ENCODE measurements at regions not wholly inside any gene's neighbourhood (a gene's known extent, or its start where the extent isn't known, plus 50 kb on each side); places are given as distances from the start of the nearest gene placed in this dataset.

DNA sequence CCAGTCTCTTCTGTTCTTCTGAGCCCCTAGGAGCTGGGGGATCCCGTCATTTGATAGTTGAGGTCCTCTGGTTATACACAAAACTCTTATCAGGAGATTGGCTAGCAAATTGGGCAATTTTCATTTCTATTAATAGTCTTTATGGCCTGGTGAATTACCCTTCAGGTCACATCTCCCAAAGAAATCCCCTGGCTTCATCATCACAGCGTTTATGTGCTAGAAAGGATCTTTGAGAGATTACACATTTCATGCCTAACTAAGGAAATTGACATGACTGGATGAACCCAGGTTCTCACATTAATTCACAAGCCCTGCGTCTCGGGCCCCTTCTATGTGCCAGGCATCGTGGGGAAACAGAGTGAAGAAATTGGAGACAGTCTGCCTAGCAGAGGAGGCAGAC is 227.4 kb upstream of the PROK2 start:
- TF ChIP-seq POLR2A (IDR thresholded peaks at IDR 0.05; ENCODE audit: control extremely low read depth in 1 of 2, low read depth in 2 of 2, low read length in 2 of 2), result no peak
- no peak for TF ChIP-seq TCF12 (IDR thresholded peaks at IDR 0.05; ENCODE audit: low read depth, low read length)
- no peak for TF ChIP-seq TAF1 (IDR thresholded peaks at IDR 0.05; ENCODE audit: low read depth, low read length)
- no peak for TF ChIP-seq TEAD4 (IDR thresholded peaks at IDR 0.05; ENCODE audit: low read depth, low read length)
- no peak for TF ChIP-seq KDM5A (IDR thresholded peaks at IDR 0.05; ENCODE audit: low read length)
- no peak for TF ChIP-seq RNF2 (IDR thresholded peaks at IDR 0.05; ENCODE audit: borderline replicate concordance, low read depth, low read length, missing control alignments, poor library complexity, severe bottlenecking)
- no peak for TF ChIP-seq GTF2F1 (IDR thresholded peaks at IDR 0.05; ENCODE audit: borderline replicate concordance, low read depth, low read length)
- TF ChIP-seq EGR1 (IDR thresholded peaks at IDR 0.05; ENCODE audit: borderline replicate concordance, low read depth, low read length), result no peak

Measured in H1 (cell line).